B cell (primary cell): ENCODE measurements at regions not wholly inside any gene's neighbourhood (a gene's known extent, or its start where the extent isn't known, plus 50 kb on each side); places are given as distances from the start of the nearest gene placed in this dataset.

Experiments
- ATAC-seq: fragments of 200-7000 bp; cut with Tn5 transposase; one replicate; pipeline ENCODE4 v1.10.0; 2021; ENCODE audit warnings: low read depth, mild to moderate bottlenecking, moderate number of reproducible peaks, moderate library complexity
- CTCF ChIA-PET: fragments of 350-600 bp; sonication (Branson Sonifier 250); formaldehyde crosslinking; loops from one replicate; lab custom pipeline; 2021; ENCODE audit warnings: antibody characterized with exemption, inconsistent platforms; lab: Charles Lee
- POLR2A ChIA-PET: fragments of 350-600 bp; sonication (Branson Sonifier 250); formaldehyde crosslinking; loops from one replicate; lab custom pipeline; 2021; ENCODE audit warnings: antibody characterized with exemption; lab: Charles Lee
- DNase-seq: peaks from one replicate; pipeline ENCODE4 v3.0.0; 2013
- H2AFZ ChIP-seq: 2 replicates; pipeline ENCODE4 v1.6.1; 2012; ENCODE audit warnings: mild to moderate bottlenecking, low read depth, low read length; ENCODE audit not compliant: insufficient read depth, poor library complexity, severe bottlenecking
- H3K27ac ChIP-seq, 2 donors: 1 replicate in 1 of 2; 2 replicates in 1 of 2; pipeline ENCODE4 v1.5.1; 2012 to 2013; ENCODE audit warnings: low read length in 2 of 2, mild to moderate bottlenecking in 2 of 2, moderate library complexity in 1 of 2
- H3K27me3 ChIP-seq, 4 experiments: fragments of 200-600 bp in 1 of 4; sonication (generic) in 1 of 4; replicated peaks in 1 of 4; 1 replicate in 2 of 4; 2 replicates in 2 of 4; pipeline versions ENCODE4 v1.6.1 to v1.7.0; 2013 to 2016; ENCODE audit warnings: low read length in 3 of 4, mild to moderate bottlenecking in 2 of 4, mixed read lengths in 1 of 4, moderate library complexity in 1 of 4; ENCODE audit not compliant: insufficient read depth in 4 of 4, control insufficient read depth in 3 of 4; ENCODE audit errors: control extremely low read depth in 1 of 4
- H3K36me3 ChIP-seq, 2 experiments: replicated peaks in 1 of 2; 1 replicate in 1 of 2; 2 replicates in 1 of 2; pipeline versions ENCODE4 v1.6.1 to v1.7.1; 2013; ENCODE audit warnings: low read length in 1 of 2; ENCODE audit not compliant: insufficient read depth in 2 of 2, control insufficient read depth in 1 of 2; ENCODE audit errors: control extremely low read depth in 1 of 2, extremely low read depth in 1 of 2
- H3K4me1 ChIP-seq, 2 donors: fragments of 200-600 bp in 1 of 2; sonication (generic) in 1 of 2; 1 replicate in 1 of 2; 2 replicates in 1 of 2; pipeline versions ENCODE4 v1.5.1 to v1.6.1; 2013 to 2017; ENCODE audit warnings: low read length in 2 of 2; ENCODE audit not compliant: control insufficient read depth in 2 of 2, insufficient read depth in 2 of 2
- H3K4me2 ChIP-seq: replicated peaks from 2 replicates; pipeline ENCODE3; 2012; ENCODE audit warnings: mild to moderate bottlenecking, low read depth, low read length; ENCODE audit not compliant: poor library complexity, severe bottlenecking
- H3K4me3 ChIP-seq, 5 experiments: fragments of 200-600 bp in 1 of 5; sonication (generic) in 1 of 5; 1 replicate in 3 of 5; 2 replicates in 2 of 5; pipeline versions ENCODE4 v1.5.1 to v1.7.0; 2011 to 2016; ENCODE audit warnings: low read length in 4 of 5, mild to moderate bottlenecking in 4 of 5, low read depth in 2 of 5, control low read depth in 1 of 5, moderate library complexity in 1 of 5; ENCODE audit not compliant: insufficient read depth in 1 of 5; ENCODE audit errors: control extremely low read depth in 1 of 5, extremely low read depth in 1 of 5
- H3K79me2 ChIP-seq: fragments of 200-600 bp; sonication (generic); one replicate; pipeline ENCODE4 v1.6.0; 2016; ENCODE audit warnings: low read length; ENCODE audit not compliant: control insufficient read depth, insufficient read depth
- H3K9ac ChIP-seq: fragments of 200-600 bp; sonication (generic); 2 replicates; pipeline ENCODE4 v1.6.1; 2017; ENCODE audit warnings: mild to moderate bottlenecking, low read length, moderate library complexity
- H3K9me3 ChIP-seq, 3 donors: one replicate each; pipeline versions ENCODE4 v1.6.1 to v1.7.1; 2013; ENCODE audit warnings: low read length in 2 of 3; ENCODE audit not compliant: control insufficient read depth in 2 of 3, insufficient read depth in 1 of 3; ENCODE audit errors: control extremely low read depth in 1 of 3
- H4K20me1 ChIP-seq: 2 replicates; pipeline ENCODE4 v1.6.0; 2012; ENCODE audit warnings: mild to moderate bottlenecking, low read length; ENCODE audit not compliant: insufficient read depth, control insufficient read depth, poor library complexity, severe bottlenecking
- H3K27ac Mint-ChIP-seq: one replicate; pipeline ENCODE4 v1.8.0; 2021; ENCODE audit warnings: mixed read lengths
- H3K27me3 Mint-ChIP-seq: one replicate; pipeline ENCODE4 v1.8.0; 2021; ENCODE audit warnings: mixed read lengths
- H3K4me1 Mint-ChIP-seq: one replicate; pipeline ENCODE4 v1.8.0; 2021; ENCODE audit warnings: mixed read lengths
- H3K4me3 Mint-ChIP-seq: one replicate; pipeline ENCODE4 v1.8.0; 2021; ENCODE audit warnings: mixed read lengths
- H3K9me3 Mint-ChIP-seq: one replicate; pipeline ENCODE4 v1.8.0; 2022; ENCODE audit warnings: mixed read lengths; ENCODE audit not compliant: insufficient read depth
- CTCF ChIP-seq: fragments of 200-600 bp; IDR thresholded peaks from one replicate; pipeline ENCODE4 v1.8.0; 2022; ENCODE audit warnings: antibody characterized with exemption, mild to moderate bottlenecking
- EZH2 ChIP-seq: IDR thresholded peaks from 2 replicates; pipeline ENCODE4 v1.6.1; 2012; ENCODE audit warnings: borderline replicate concordance, low read depth, mild to moderate bottlenecking, moderate library complexity, low read length; ENCODE audit not compliant: insufficient read depth, poor library complexity, severe bottlenecking
- WGBS: methylation state at CpG from one replicate; pipeline ENCODE4 v1.1.5; 2013; ENCODE audit warnings: missing lambda C conversion rate; ENCODE audit not compliant: insufficient coverage; 5-methylcytosine and 5-hydroxymethylcytosine counted together
- intact Hi-C: fragments of 100-400 bp; cut with micrococcal nuclease; formaldehyde crosslinking; loops from one replicate; pipeline ENCODE4 v1.10.0; 2022

- H3K79me2 ChIP-seq: no peaks in the 10 kb centered on the region
- H3K36me3 ChIP-seq: no peaks in the 10 kb centered on the region
- ChIA-PET POLR2A (no interaction called here), CTCF (no interaction called here)
- H3K4me1 Mint-ChIP-seq: no peaks in the 10 kb centered on the region
- no peaks in the 10 kb centered on the region for H3K4me1 ChIP-seq
- H3K27me3 Mint-ChIP-seq: no peaks in the 10 kb centered on the region
- no peaks in the 10 kb centered on the region for H3K27me3 ChIP-seq
- H3K27ac Mint-ChIP-seq: no peak overlapping the region
- no peak overlapping the region for H3K27ac ChIP-seq
- no peaks in the 10 kb centered on the region for H4K20me1 ChIP-seq
- TF ChIP-seq EZH2: no peak
- no peak overlapping the region for H3K9ac ChIP-seq
- intact Hi-C loops: no loop called here
- no peak overlapping the region for H3K4me3 ChIP-seq
- DNase-seq: no peak
- H3K9me3 Mint-ChIP-seq: peaks cover 2% of the 10 kb centered on the region
- H3K4me3 Mint-ChIP-seq: no peak overlapping the region
- H3K9me3 ChIP-seq: peaks cover 0 to 3% (median 0%) of the 10 kb centered on the region in 3 donors
- 100% methylated on average over 1 of the region's 2 CpGs for WGBS
- ATAC-seq: no peak
- H3K4me2 ChIP-seq: no peak overlapping the region
- H2AFZ ChIP-seq: no peak overlapping the region
Observed at GRCh38 chr9:79222483-79222882, 349.3 kb upstream of the TLE4 start.

GRCh38 chr9:79224672-79225433 lies 346.9 kb upstream of the TLE4 start:
- Mint-ChIP-seq H3K27me3 (no peaks in the 10 kb centered on the region), H3K27ac (no peak overlapping the region), H3K9me3 (peaks cover 2% of the 10 kb centered on the region), H3K4me3 (no peak overlapping the region), H3K4me1 (no peaks in the 10 kb centered on the region)
- Histone ChIP-seq H3K4me3 (no peak overlapping the region), H3K27me3 (no peaks in the 10 kb centered on the region), H3K79me2 (no peaks in the 10 kb centered on the region), H3K27ac (no peak overlapping the region), H4K20me1 (no peaks in the 10 kb centered on the region), H3K9me3 (peaks cover 0 to 3% (median 0%) of the 10 kb centered on the region in 3 donors), H2AFZ (no peak overlapping the region), H3K4me1 (no peaks in the 10 kb centered on the region), H3K36me3 (no peaks in the 10 kb centered on the region), H3K9ac (no peak overlapping the region), H3K4me2 (no peak overlapping the region)
- CTCF ChIA-PET: no interaction called here
- POLR2A ChIA-PET: no interaction called here
- intact Hi-C loops: no loop called here
- 100% methylated on average over 2 of the region's 3 CpGs for WGBS
- no peak for ATAC-seq
- no peak for TF ChIP-seq EZH2
- no peak for TF ChIP-seq CTCF
- DNase-seq: no peak
